CD4-positive, alpha-beta T cell treated with Interleukin-15 for 4 hours (primary cell): ENCODE measurements at regions not wholly inside any gene's neighbourhood (a gene's known extent, or its start where the extent isn't known, plus 50 kb on each side); places are given as distances from the start of the nearest gene placed in this dataset.
"Not testable (repeated sequence)": the region's sequence is repeated elsewhere in the genome, so short reads cannot be mapped to it uniquely, and the experiment has no call there.

Experiments
- DNase-seq: peaks from one replicate; pipeline ENCODE4 v3.0.0-alpha.2; 2020; ENCODE audit warnings: low spot score

DNA sequence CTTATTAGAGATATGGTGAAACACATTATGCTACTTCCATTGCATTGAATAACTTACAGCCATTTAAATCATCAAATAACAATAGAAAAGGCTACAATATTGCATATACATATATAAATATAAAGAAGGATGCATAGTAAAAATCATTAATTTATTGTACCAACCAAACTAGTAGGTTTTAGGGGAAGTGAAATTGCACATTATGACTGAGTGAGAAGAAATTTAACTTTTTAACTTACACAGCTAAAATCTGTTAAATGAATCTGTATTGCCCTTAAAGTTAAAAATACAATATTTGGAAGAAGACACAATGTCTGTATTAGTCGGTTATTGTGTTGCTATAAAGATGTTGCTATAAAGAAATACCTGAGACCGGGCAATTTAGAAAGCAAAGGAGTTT is 2073.7 kb upstream of the ACO1 start:
- DNase-seq: no peak

DNA sequence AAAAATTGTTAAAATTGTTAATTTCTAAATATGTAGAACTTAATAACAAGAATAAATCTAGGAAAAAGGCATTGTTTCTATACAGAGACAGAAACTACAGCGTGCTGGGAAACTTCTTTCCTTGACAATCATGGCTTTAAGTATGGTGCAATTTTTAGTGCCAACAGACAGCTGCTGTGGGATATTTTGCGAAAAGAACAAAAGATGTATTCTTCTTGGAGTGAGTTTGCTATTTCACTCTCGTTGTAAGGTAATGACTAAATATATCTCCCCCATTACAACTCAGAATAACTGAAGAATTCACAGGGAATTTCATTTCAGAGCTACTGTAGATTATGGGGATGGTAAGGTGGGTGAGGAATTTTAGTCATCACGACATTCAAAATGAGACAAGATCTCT is 2055.0 kb upstream of the ACO1 start:
- DNase-seq: no peak

DNA sequence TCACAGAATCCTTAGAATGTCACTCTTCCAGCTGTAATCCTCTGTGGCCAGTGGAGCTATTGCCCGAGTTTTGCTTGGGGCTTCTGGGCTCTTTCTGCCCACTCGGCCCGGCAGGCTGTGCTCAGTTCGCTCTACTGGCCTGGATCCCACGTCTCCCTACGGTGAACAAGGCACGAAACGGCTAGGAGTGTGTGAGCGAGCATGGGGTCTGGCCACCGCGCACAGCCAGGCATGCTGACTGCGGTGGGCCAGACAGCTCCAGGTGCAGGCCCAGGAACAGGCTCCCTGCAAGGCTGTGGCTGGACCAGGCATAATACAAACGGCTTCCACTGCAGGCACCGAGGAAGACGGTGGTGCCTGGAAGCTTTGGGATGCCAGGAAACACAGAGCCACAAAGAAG is 2035.5 kb upstream of the ACO1 start:
- no peak for DNase-seq

DNA sequence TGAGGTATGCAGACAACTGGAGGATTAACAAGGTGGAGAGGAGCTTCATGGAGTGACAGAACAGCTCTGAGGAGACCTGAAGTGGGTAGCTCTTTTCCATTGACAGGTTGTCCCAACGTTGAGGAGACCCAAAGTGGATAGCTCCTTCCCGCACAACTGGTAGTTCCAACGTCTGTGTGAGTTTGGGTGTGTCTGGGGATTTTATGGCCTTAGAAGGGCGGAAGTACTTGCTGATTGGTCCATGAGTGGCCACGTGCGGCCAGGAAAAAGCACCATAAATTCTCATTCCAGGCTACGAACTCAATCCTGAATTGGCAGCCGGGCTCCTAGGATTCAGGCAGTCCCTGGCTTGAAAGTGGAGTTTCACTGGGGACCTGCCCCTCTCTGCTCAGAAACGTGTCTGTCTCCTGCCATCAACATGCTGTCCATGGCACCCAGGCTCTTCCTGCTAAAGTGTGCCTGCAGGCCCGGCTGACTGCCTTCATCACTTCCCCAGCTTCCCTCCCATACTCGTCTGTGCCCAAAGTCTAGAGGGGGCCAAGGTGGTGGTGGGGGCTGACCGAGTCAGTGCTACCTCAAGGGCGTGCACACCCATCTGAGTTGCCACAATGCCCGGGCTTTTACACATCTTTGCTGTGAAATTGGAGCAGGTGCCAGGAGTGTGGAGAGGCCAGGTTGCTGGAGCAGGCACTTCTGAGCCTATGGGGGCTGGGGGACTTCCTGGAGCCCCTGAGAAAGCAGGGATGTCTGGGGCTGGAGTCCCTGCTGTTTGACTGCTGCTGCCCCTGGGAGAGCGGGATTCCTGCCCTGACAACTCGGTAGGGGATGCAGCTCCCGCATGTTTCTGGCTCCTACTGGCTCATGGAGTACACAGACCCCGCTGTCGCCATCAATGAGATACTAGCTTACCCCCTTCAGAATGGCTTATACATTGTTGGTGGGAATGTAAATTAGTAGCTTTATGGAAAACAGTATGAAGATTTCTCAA is 2034.6 kb upstream of the ACO1 start:
- DNase-seq: no peak

DNA sequence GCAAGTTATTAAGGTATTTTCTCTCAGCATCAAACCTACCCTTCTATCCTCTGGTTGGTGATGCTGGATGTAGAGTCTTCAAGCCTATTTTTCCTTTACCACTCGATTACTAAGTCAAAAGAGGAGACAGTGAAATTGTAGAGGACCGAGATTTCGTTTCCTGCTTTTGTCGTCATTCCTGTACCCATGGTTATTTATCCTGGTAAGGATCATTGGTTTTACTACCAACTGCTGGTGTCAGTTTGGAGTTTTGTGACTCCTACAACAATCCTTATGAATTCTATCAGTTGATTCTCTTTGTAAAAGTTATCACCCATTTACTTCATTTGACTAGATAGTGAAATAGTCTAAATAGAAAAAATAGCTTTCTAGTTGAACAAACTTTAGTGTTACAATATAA is 2028.2 kb upstream of the ACO1 start:
- DNase-seq: no peak

DNA sequence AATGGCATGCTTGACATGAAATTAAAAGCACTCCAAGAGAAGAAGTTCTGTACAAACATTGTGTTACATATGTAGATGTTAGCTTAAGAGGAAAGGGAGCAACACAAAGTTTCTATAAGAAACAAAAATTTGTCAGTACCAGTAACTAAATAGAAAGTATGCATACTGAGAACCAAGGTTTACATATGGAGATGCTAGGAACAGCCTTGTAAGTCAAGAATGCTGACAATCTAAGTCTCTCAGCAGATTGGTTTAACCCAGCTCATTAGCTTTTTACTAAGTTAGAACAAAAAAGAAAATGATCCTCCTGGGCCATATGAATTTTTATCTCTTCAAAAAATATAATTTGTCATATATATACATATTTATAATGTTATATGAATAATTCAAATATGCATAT is 2022.1 kb upstream of the ACO1 start:
- DNase-seq: no peak

DNA sequence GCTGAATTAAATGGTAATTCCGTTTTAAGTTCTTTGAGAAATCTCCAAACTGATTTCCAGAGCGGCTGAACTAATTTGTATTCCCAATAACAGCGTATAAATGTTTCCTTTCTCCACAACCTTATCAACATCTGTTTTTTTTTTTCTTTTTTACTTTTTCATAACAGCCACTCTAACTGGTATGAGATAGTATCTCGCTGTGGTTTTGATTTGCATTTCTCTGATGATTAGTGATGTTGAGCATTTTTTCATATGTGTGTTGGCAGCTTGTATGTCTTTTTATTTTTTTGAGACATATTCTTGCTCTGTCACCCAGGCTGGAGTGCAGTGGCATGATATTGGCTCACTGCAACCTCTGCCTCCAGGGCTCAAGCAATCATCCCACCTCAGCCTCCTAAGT is 2018.3 kb upstream of the ACO1 start:
- not testable (repeated sequence) for DNase-seq

DNA sequence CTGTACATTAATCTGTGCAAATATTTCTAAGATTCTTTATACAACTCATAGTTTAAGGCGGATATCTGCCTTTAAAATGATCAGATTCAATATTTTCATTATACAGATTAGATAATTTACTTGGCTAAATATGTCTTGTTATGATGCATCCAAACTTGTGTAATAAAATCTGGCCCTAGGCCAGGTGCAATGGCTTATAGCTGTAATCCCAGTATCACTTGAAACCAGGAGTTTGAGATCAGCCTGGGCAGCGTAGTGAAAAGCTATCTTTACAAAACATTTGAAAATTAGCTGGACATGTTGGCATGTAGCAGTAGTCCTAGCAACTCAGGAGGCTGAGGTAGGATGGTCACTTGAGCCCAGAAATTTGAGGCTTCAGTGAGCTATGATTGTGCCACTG is 2002.2 kb upstream of the ACO1 start:
- no peak for DNase-seq

DNA sequence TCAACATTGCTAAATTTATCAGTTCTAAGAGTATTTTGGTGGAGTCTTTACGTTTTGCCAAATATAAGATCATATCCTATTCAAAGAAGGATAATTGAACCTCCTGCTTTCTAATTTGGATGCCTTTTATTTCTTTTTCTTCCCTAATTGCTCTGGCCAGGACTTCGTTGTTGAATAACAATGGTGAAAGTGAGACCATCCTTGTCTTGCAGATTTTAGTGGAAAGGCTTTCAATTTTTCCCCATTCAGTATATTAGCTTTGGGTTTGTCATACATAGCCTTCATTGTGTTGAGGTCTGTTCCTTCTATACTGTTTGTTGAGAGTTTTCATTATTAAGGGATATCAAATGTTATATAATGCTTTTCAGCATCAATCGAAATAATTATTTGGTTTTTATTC is 1974.2 kb upstream of the ACO1 start:
- no peak for DNase-seq

DNA sequence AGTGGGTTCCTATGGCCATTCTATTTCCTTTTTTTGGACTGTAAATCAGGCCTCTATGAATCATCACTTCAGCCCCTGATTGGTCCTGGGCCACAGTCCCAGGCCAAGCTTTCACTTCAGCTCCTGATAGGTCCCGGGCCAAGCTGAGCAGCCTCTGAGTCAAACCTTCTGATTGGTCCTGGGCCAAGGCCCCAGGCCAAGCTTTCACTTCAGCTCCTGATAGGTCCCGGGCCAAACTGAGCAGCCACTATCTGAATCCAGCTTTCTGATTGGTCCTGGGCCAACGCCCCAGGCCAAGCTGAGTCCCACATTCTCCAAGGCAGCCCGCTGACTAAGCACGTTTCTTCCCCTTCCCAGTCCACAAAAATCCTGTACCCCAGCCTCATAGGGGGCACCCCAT is 1972.9 kb upstream of the ACO1 start:
- no peak for DNase-seq

DNA sequence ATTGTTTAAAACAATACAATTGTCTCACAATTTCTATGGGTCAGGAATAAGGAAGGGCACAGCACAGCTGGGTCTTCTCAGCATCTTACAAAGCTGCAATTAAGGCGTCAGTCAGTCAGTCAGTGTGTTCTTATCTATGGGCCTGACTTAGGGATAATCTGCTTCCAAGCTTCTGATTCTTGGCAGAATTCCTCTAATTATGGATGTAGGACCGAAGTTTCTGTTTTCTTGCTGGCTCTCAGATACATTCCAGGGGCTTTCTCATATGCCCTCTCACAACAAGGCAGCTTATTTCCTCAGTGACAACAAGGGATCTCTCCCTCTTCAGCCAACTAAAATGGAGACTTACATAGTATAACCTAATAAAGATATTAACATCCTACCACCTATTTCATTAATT is 1925.3 kb upstream of the ACO1 start:
- no peak for DNase-seq

DNA sequence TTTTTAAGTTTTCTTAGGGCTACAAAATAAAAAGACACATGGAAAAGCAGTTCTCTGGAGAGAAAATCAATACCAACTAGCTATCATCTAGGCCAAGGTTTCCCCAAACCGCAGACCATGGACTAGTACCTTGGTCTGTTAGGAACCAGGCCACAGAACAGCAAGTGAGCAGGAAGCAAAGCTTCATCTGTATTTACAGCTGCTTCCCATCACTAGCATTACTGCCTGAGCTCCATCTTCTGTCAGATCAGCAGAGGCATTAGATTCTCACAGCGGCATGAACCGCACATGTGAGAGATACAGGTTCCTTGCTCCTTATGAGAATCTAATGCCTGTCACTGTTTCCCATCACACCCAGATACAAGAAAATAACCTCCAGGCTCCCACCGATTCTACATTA is 1907.6 kb upstream of the ACO1 start:
- no peak for DNase-seq

DNA sequence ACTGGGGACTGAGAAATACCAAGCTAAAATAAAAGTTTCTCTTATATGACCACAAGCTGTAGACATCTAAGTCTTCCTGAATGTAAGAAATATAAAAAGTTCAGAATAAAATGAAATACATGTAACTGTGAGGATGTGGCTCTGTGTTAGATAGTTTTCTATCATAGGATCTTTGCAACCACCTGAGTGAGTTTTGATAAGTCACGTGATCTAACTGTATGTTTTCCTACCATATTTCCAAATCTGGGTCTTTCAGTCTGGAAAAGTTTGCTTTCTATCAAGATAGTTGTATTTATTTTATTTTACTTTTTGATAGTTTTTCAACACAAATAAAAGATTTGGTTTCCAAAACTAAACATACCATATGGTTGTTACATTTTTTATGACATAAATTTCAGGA is 1905.8 kb upstream of the ACO1 start:
- DNase-seq: no peak

DNA sequence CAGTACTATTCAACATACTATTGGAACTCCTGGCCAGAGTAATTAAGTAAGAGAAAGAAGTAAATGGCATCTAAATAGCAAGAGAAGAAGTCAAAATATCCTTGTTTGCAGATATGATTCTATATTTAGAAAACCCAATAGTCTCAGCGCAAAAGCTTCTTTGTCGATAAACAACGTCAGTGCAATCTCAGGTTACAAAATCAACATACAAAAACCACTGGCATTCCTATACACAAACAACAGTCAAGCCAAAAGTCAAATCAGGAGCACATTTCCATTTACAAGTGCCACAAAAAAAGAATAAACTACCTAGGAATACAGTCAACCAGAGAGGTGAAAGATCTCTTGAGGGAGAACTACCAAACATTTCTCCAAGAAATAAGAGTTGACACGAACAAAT is 1901.9 kb upstream of the ACO1 start:
- no peak for DNase-seq

DNA sequence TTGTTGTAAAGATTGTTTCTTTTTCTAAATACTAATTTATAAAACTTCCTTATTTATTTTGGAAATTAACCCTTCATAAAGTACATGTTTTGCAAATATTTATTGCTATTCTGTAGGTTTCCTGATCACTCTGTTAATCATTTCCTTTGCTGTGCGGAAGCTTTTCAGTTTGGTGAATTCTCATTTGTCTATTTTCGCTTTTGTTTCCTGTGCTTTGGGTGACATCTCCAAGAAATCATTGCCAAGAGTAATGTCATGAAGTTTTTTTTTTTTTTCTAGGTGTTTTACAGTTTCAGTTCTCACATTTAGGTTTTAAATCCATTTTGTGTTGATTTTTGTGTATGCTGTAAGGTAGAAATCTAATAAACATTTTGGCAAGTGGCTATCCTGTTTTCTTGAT is 1899.8 kb upstream of the ACO1 start:
- no peak for DNase-seq

DNA sequence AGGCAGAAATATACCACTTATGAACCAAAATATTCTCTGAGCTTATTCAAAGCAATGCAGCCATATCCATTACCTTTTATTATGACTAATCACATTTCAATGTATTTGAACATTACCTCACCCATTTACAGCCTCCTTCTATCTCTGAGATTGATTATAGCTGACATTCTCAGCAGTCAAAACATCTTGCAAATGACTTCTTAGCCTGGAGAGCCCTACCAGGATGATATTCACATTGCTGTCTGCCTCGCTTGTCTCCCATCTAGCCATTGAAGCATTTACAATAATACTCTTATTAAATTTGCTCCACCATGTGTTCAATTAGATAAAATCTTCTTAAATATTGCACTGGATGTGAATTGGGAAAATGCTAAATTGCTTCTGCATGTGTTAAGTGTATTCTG is 1879.9 kb upstream of the ACO1 start:
- DNase-seq: no peak

DNA sequence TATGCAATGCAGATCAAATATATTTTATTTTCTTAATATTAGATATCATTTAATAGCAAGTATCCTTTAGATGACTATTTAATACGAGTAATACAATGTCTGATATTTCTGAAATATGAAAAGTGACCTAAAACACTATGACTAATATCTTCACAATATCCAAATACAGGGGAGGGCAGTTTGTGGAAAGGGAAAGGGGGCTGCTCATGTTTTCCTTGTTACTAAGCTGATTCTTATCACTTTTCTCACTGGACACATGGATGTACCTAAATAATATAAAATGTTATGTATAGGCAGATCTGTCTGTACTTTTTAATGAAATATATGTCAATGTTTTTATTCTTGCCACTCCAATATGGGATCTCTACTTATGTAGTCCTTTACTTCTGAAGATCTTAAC is 1879.1 kb upstream of the ACO1 start:
- no peak for DNase-seq

DNA sequence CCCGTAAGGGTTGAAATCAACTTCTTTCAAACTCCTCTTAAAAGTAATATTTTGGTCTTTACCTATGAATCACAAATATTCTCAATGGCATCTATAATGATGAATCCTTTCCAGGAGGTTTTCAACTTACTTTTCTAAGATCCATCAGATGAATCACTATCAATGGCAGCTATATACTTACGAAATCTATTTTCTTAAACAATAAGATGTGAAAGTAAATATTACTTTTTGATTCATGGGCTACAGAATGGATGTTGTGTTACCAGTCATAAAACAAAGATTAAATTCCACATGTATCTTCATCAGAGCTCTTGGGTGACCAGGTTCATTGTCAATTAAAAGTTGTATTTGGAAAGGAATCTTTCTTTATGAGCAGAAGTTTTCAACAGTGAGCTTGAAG is 1877.7 kb upstream of the ACO1 start:
- DNase-seq: no peak

DNA sequence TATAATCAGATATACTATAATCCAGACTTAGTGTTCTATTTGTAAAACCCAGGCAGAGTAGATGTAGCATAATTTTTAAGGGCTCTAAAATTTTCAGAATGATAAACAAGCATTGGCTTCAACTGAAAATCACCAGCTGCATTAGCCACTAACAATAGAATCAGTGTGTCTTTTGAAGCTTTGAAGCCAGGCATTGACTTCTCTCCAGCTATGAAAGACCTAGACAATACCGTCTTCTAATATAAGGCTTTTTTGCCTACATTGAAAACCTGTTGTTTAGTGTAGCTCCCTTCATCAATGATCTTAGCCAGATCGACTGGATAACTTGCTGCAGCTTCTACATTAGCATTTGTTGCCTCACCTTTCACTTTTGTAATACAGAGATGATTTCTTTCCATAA is 1877.3 kb upstream of the ACO1 start:
- DNase-seq: no peak

DNA sequence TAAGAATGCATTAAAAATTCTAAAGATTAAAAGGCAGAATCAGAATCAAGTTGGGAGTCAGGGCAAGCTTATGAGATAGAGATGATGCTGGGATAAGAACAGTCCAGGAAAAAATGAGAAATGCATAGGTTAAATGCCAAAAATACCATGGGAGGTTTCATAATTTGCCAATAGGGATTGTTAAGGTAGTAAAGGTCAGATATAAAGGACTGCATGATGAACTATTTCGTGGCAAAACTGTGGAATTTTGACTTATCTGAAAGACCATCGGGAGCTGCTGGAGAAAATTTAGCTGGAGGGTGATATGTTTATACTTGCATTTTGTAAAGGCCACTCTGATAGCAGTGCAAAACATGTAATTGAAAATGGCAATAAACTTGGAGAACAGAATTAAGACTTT is 1872.8 kb upstream of the ACO1 start:
- no peak for DNase-seq

DNA sequence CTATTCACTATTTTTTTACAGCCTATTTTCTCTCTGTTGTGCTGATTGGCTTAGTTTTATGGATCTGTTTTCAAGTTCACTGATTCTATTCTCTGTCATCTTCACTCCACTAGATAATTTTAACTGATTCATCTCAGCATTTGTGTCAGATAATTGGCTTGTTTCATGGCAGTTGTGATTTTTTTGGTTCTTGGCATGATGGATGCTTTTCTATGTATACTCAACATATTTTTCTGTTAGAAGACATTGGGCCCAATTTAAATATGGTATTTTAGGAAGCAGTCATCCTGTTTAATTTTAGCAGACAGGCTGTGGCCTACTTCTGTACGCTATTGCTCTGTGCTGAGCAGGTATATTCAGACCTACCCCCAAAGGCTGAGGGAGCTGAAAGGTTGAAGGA is 1865.3 kb upstream of the ACO1 start:
- DNase-seq: no peak

DNA sequence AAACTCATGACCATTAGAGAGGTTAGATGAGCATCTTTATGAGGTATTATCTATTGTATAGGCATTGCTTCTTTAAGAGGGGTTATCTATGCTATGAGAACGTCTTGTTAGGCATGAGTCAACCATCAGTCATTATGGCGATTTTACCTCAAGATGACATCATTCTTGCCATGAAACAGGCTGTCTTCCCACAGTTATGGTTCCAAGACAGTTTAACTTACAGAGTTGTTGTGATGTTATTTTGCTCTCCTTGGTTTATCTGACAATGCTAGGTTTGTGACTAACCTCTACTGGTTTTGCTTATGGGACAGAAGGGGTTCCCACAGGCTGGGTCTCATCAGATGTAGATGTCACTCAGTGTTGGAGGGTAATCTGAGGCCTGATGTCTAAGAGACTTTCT is 1864.7 kb upstream of the ACO1 start:
- DNase-seq: no peak

DNA sequence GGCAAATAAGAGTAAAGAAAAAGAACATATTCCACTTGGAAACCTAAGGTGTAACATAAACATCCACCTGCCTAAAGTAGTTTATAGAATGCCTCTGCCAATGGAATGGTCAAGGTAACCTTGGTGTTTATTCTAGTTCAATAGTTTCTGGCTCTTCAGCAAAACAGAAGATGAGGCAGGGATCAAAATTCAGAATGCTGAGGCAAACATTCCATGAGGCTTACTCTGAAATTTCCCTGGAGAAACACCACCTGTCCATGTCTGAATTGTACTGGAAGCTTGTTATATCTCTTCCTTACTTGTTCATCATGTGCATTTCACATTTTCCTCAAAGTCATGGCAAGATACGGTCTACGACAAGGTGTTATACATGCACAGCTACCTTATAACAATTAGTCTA is 1862.4 kb upstream of the ACO1 start:
- DNase-seq: no peak

DNA sequence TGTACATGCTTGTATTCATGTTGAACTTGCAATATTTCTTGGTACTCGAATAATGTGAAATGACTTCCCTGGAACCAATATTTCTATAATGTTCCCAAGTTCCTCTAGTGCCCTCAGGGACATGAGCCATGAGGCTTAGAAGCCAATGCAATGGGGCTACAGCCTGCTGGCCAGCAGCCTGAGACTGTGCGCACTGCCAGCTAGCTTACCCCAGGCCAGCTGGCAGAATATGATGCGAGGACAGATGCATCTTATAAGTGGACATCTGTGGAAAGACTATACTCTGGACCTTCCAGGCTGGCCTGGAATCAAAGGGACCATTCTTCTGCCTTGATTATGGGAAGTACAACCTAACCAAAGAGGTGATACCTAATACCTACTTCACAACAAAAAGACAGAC is 1862.0 kb upstream of the ACO1 start:
- no peak for DNase-seq
